PC-3 (cell line): ENCODE measurements at regions not wholly inside any gene's neighbourhood (a gene's known extent, or its start where the extent isn't known, plus 50 kb on each side); places are given as distances from the start of the nearest gene placed in this dataset.

Experiments
- ATAC-seq: fragments of 200-7000 bp; cut with Tn5 transposase; 2 replicates; pipeline ENCODE4 v1.9.1; 2020; ENCODE audit warnings: mild to moderate bottlenecking, moderate library complexity
- BruUV-seq: library from RNA; stranded (reverse); fragments of 400-500 nt; replicated peaks from 2 replicates; lab custom pipeline; 2021; lab: Mats Ljungman, UMichigan
- CTCF ChIA-PET: fragments of 300-600 bp; sonication (Branson Sonifier 250); formaldehyde crosslinking; loops from one replicate; lab custom pipeline; 2022; ENCODE audit warnings: antibody characterized with exemption; lab: Charles Lee
- POLR2A ChIA-PET: fragments of 300-600 bp; sonication (Branson Sonifier 250); formaldehyde crosslinking; loops from one replicate; lab custom pipeline; 2022; ENCODE audit warnings: antibody characterized with exemption; ENCODE audit not compliant: unreplicated experiment; lab: Charles Lee
- DNase-seq: peaks from one replicate; pipeline ENCODE4 v3.0.0-alpha.2; 2015
- H2AFZ ChIP-seq: fragments of 300-600 bp; sonication (generic); 2 replicates; pipeline ENCODE4 v1.6.0; 2016; ENCODE audit warnings: antibody characterized with exemption, low read length
- H3F3A ChIP-seq: fragments of 300-600 bp; sonication (generic); one replicate; pipeline ENCODE4 v1.6.0; 2017; ENCODE audit warnings: antibody characterized with exemption, low read length, control low read depth, mild to moderate bottlenecking; ENCODE audit not compliant: unreplicated experiment
- H3K27ac ChIP-seq: fragments of 300-600 bp; sonication (generic); 2 replicates; pipeline ENCODE4 v1.5.1; 2016; ENCODE audit warnings: mild to moderate bottlenecking, low read length
- H3K27me3 ChIP-seq: fragments of 300-600 bp; sonication (generic); 2 replicates; pipeline ENCODE4 v1.6.1; 2016; ENCODE audit warnings: low read length, mixed read lengths
- H3K36me3 ChIP-seq: fragments of 300-600 bp; sonication (generic); 2 replicates; pipeline ENCODE4 v1.6.1; 2016; ENCODE audit warnings: low read depth, mixed run types, low read length, mixed read lengths
- H3K4me1 ChIP-seq: fragments of 300-600 bp; sonication (generic); 2 replicates; pipeline ENCODE4 v1.5.1; 2016; ENCODE audit warnings: low read length; ENCODE audit not compliant: insufficient read depth
- H3K4me2 ChIP-seq: fragments of 300-600 bp; sonication (generic); 2 replicates; pipeline ENCODE4 v1.6.0; 2016; ENCODE audit warnings: low read length
- H3K4me3 ChIP-seq: fragments of 300-600 bp; sonication (generic); 2 replicates; pipeline ENCODE4 v1.5.1; 2016; ENCODE audit warnings: mild to moderate bottlenecking, low read length, mixed read lengths
- H3K79me2 ChIP-seq: fragments of 300-600 bp; sonication (generic); 2 replicates; pipeline ENCODE4 v1.6.1; 2017; ENCODE audit warnings: low read length, mixed read lengths
- H3K9ac ChIP-seq: fragments of 300-600 bp; sonication (generic); 2 replicates; pipeline ENCODE4 v1.6.0; 2016; ENCODE audit warnings: mild to moderate bottlenecking, low read length
- H3K9me2 ChIP-seq: fragments of 300-600 bp; sonication (generic); replicated peaks from 2 replicates; pipeline ENCODE4 v1.6.1; 2016; ENCODE audit warnings: mixed run types, low read length, mixed read lengths
- H3K9me3 ChIP-seq: fragments of 300-600 bp; sonication (generic); 2 replicates; pipeline ENCODE4 v1.6.1; 2016; ENCODE audit warnings: low read length, mixed read lengths
- H4K20me1 ChIP-seq: fragments of 300-600 bp; sonication (generic); 2 replicates; pipeline ENCODE4 v1.6.1; 2016; ENCODE audit warnings: low read length, mixed read lengths
- EZH2 ChIP-seq: fragments of 300-600 bp; sonication (generic); IDR thresholded peaks from one replicate; pipeline ENCODE4 v1.6.1; 2017; ENCODE audit warnings: antibody characterized with exemption, mild to moderate bottlenecking, low read length; ENCODE audit not compliant: unreplicated experiment
- EZH2phosphoT487 ChIP-seq: fragments of 300-600 bp; sonication (generic); IDR thresholded peaks from 2 replicates; pipeline ENCODE4 v1.6.1; 2018; ENCODE audit warnings: mild to moderate bottlenecking, antibody characterized with exemption, low read length, borderline replicate concordance
- intact Hi-C: fragments of 100-400 bp; cut with micrococcal nuclease; formaldehyde crosslinking; loops from 2 replicates; pipeline ENCODE4 v1.9.0; 2023
- TF ChIP-seq, protein P1 (sequence below): fragments of 300-600 bp; sonication (generic); conservative IDR thresholded peaks from 2 replicates; pipeline ENCODE4 v1.5.1; 2017; ENCODE audit warnings: antibody characterized with exemption, low read depth, mild to moderate bottlenecking, low read length

DNA sequence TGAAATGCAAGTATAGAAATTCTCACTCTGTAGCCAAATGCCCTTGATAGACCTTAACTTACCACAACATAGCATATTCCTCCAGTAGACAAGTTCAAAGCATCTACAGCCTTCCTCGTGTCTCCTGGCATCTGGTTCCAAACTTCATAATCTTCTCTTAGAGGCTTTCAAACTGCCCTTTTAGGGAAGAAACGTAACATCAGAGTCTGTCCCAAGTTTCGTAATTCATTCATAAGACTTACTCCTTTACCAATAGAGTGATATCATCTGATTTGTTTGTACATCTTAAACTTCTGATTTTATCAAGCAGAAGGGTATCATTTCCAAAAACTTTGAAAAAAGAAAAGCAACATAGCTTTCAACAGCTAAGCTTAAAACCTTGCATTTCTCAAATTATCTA lies 137.4 kb downstream of the SPRY2 start:
- no peak overlapping the region for H3K4me3 ChIP-seq
- POLR2A ChIA-PET = no interaction called here
- DNase-seq = no peak

DNA sequence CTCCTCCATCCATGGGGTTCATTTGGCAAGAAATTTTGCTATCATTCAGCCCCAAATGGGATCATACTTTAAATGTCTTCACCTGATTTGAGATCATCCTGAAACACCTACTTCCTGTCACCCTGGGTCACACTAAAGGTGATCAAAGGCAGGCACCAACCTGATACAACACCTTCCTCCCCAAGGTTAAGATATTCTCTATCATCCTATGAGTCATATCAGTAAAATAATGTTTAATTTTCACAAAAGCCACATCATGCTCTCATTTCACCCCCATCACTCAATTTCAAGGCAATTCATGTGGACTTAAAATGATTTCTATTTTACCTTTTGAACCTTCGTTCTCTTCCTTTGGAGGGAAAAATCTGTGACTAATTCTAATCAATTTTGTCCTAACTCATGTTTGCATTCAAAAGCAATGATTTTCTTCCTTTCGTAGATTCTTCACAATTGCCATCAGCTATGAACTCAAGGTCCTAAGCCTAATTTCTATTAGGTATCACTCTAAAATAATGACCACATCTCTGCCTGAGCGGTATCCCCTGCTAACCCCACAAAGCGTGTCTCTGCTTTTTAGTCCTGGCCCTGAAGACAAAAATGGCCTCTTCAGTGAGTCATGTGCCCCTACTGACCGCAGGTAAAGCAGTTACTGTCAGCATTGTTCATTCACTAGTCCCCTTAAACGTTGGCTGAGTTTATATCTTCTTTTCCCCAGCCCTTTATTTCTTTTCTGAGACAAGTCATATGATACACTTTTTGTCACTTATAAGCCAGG lies 139.0 kb downstream of the SPRY2 start:
- H4K20me1 ChIP-seq = no peaks in the 10 kb centered on the region
- H3K9me2 ChIP-seq = no peaks in the 10 kb centered on the region
- H3K27me3 ChIP-seq = no peaks in the 10 kb centered on the region
- no peak overlapping the region for H3K4me3 ChIP-seq
- ATAC-seq (no peak), DNase-seq (no peak)
- H3K4me1 ChIP-seq = peaks cover 24% of the 10 kb centered on the region
- no peak overlapping the region for H3K4me2 ChIP-seq
- BruUV-seq = no TSS peak
- H2AFZ ChIP-seq = no peak overlapping the region
- no peaks in the 10 kb centered on the region for H3K36me3 ChIP-seq
- no peaks in the 10 kb centered on the region for H3K79me2 ChIP-seq
- intact Hi-C loops = no loop called here
- H3F3A ChIP-seq = no peaks in the 10 kb centered on the region
- TF ChIP-seq EZH2 = no peak
- TF ChIP-seq, protein P1, sequence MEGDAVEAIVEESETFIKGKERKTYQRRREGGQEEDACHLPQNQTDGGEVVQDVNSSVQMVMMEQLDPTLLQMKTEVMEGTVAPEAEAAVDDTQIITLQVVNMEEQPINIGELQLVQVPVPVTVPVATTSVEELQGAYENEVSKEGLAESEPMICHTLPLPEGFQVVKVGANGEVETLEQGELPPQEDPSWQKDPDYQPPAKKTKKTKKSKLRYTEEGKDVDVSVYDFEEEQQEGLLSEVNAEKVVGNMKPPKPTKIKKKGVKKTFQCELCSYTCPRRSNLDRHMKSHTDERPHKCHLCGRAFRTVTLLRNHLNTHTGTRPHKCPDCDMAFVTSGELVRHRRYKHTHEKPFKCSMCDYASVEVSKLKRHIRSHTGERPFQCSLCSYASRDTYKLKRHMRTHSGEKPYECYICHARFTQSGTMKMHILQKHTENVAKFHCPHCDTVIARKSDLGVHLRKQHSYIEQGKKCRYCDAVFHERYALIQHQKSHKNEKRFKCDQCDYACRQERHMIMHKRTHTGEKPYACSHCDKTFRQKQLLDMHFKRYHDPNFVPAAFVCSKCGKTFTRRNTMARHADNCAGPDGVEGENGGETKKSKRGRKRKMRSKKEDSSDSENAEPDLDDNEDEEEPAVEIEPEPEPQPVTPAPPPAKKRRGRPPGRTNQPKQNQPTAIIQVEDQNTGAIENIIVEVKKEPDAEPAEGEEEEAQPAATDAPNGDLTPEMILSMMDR = no peak
- CTCF ChIA-PET = no interaction called here
- H3K9ac ChIP-seq = no peak overlapping the region
- no peak overlapping the region for H3K27ac ChIP-seq
- no peaks in the 10 kb centered on the region for H3K9me3 ChIP-seq
- POLR2A ChIA-PET = no interaction called here

More for the DNA sequence above, 137.4 kb downstream of the SPRY2 start:
- no peaks in the 10 kb centered on the region for H4K20me1 ChIP-seq
- ATAC-seq = no peak
- no peaks in the 10 kb centered on the region for H3K36me3 ChIP-seq
- no peaks in the 10 kb centered on the region for H3K9me3 ChIP-seq
- H3F3A ChIP-seq = no peaks in the 10 kb centered on the region
- 0 out of 2 replicates have a peak overlapping the region, but pooled peaks have one; percentile 4 for H3K4me2 ChIP-seq
- intact Hi-C loops = no loop called here
- H3K79me2 ChIP-seq = no peaks in the 10 kb centered on the region
- H3K9me2 ChIP-seq = no peaks in the 10 kb centered on the region
- H2AFZ ChIP-seq = no peak overlapping the region
- no TSS peak for BruUV-seq
- H3K4me1 ChIP-seq = peaks cover 20% of the 10 kb centered on the region
- no peak overlapping the region for H3K27ac ChIP-seq
- no peak overlapping the region for H3K9ac ChIP-seq
- CTCF ChIA-PET = interaction anchor here (0.6 kb wide), 1 partner anchor 138 kb away, joined by 4 read pairs; no protein-coding TSS in a partner anchor
- no peaks in the 10 kb centered on the region for H3K27me3 ChIP-seq
- TF ChIP-seq EZH2phosphoT487 = no peak
- TF ChIP-seq EZH2 = no peak
- TF ChIP-seq, protein P1 = no peak
